Sigmoid colon (tissue), 6 donors: ENCODE measurements at regions not wholly inside any gene's neighbourhood (a gene's known extent, or its start where the extent isn't known, plus 50 kb on each side); places are given as distances from the start of the nearest gene placed in this dataset.

ENCODE experiments used
- DNase-seq: peaks from one replicate; pipeline ENCODE4 v3.0.0-alpha.2; 2019
- H3K27ac ChIP-seq, 4 donors: fragments of 200-600 bp; sonication (generic); one replicate each; pipeline ENCODE4 v1.5.1; 2016 to 2019; ENCODE audit warnings: mild to moderate bottlenecking in 1 of 4
- H3K27me3 ChIP-seq, 3 donors: fragments of 200-600 bp; sonication (generic); one replicate each; pipeline ENCODE4 v1.5.1; 2019; ENCODE audit warnings: mild to moderate bottlenecking in 1 of 3
- H3K36me3 ChIP-seq, 4 donors: fragments of 200-600 bp; sonication (generic); one replicate each; pipeline ENCODE4 v1.5.1; 2016 to 2019
- H3K4me1 ChIP-seq, 4 donors: fragments of 200-600 bp; sonication (generic); one replicate each; pipeline ENCODE4 v1.5.1; 2017 to 2019
- H3K4me3 ChIP-seq, 4 donors: fragments of 200-600 bp; sonication (generic); one replicate each; pipeline ENCODE4 v1.5.1; 2017 to 2019; ENCODE audit warnings: mild to moderate bottlenecking in 2 of 4, moderate library complexity in 1 of 4
- H3K9me3 ChIP-seq, 4 donors: fragments of 200-600 bp in 3 of 4; sonication (generic) in 3 of 4; one replicate each; pipeline versions ENCODE4 v1.5.1 to v1.6.1; 2013 to 2019
- CTCF ChIP-seq, 4 experiments: fragments of 450-650 bp in 3 of 4; fragments of 200-600 bp in 1 of 4; IDR thresholded peaks; one replicate each; pipeline ENCODE4 v1.5.1; 2016 to 2019; ENCODE audit warnings: antibody characterized with exemption in 4 of 4, mild to moderate bottlenecking in 3 of 4, moderate library complexity in 2 of 4
- EP300 ChIP-seq, 4 donors: sonication (generic); formaldehyde crosslinking; IDR thresholded peaks; one replicate each; pipeline ENCODE4 v1.6.1; 2017; ENCODE audit warnings: antibody characterized with exemption in 4 of 4
- POLR2A ChIP-seq, 2 donors: fragments of 450-650 bp; IDR thresholded peaks; one replicate each; pipeline ENCODE4 v1.6.1; 2016; ENCODE audit warnings: antibody characterized with exemption in 2 of 2, mild to moderate bottlenecking in 2 of 2, moderate library complexity in 2 of 2
- POLR2AphosphoS5 ChIP-seq, 4 donors: sonication (generic); formaldehyde crosslinking; IDR thresholded peaks; one replicate each; pipeline ENCODE4 v1.6.1; 2017; ENCODE audit warnings: antibody characterized with exemption in 4 of 4
- WGBS, 2 donors: extraction: QIAGEN DNeasy Blood & Tissue Kit; methylation state at CpG; one replicate each; pipeline ENCODE4 v1.1.7; 2013; 5-methylcytosine and 5-hydroxymethylcytosine counted together
- intact Hi-C: fragments of 100-400 bp; cut with DNase I; formaldehyde crosslinking; loops from one replicate; pipeline ENCODE4 v1.15.1; 2023
- donor health status: healthy with polysubstance abuse.
- donor health status: healthy.

GRCh38 chr20:19812696-19813095 lies 54.6 kb downstream of the RIN2 start:
- 75 to 92% methylated on average over 1 of the region's 1 CpG for WGBS, 2 donors

GRCh38 chr20:19813846-19814640 lies 56.0 kb downstream of the RIN2 start:
- no peaks in the 10 kb centered on the region for H3K9me3 ChIP-seq
- H3K4me3 ChIP-seq, result no peak overlapping the region
- H3K36me3 ChIP-seq, result peaks cover 0 to 10% (median 0%) of the 10 kb centered on the region in 4 donors
- no peaks in the 10 kb centered on the region for H3K27me3 ChIP-seq
- intact Hi-C loops, result no loop called here
- H3K27ac ChIP-seq, result peak overlapping the region in 3 of 4 donors; percentile 17 to 52 (median 27)
- WGBS, 2 donors, result 77 to 80% methylated on average over 9 of the region's 9 CpGs
- TF ChIP-seq EP300 (IDR thresholded peaks at IDR 0.05), result no peak
- TF ChIP-seq POLR2AphosphoS5 (IDR thresholded peaks at IDR 0.05), result peak in 2 of 4 donors; percentile 9 to 18
- TF ChIP-seq CTCF (IDR thresholded peaks at IDR 0.05), result no peak
- peak; percentile 35 for DNase-seq
- H3K4me1 ChIP-seq, result peaks cover 0 to 21% (median 6%) of the 10 kb centered on the region in 4 donors

More at GRCh38 chr20:19812696-19813095, 54.6 kb downstream of the RIN2 start:
- Histone ChIP-seq H3K27ac (no peak overlapping the region), H3K27me3 (no peaks in the 10 kb centered on the region), H3K36me3 (peaks cover 0 to 10% (median 0%) of the 10 kb centered on the region in 4 donors), H3K4me3 (no peak overlapping the region), H3K9me3 (no peaks in the 10 kb centered on the region), H3K4me1 (peaks cover 0 to 25% (median 9%) of the 10 kb centered on the region in 4 donors)
- no peak for TF ChIP-seq EP300 (IDR thresholded peaks at IDR 0.05)
- TF ChIP-seq CTCF (IDR thresholded peaks at IDR 0.05), result no peak
- TF ChIP-seq POLR2A (IDR thresholded peaks at IDR 0.05), result no peak
- TF ChIP-seq POLR2AphosphoS5 (IDR thresholded peaks at IDR 0.05), result no peak
- DNase-seq, result no peak
- intact Hi-C loops, result no loop called here

GRCh38 chr20:19815553-19815991 lies 57.5 kb downstream of the RIN2 start:
- DNase-seq, result peak; percentile 57
- intact Hi-C loops, result no loop called here
- peak in 2 of 4 donors; percentile 6 to 58 for TF ChIP-seq POLR2AphosphoS5 (IDR thresholded peaks at IDR 0.05)
- no peak for TF ChIP-seq POLR2A (IDR thresholded peaks at IDR 0.05)
- no peak for TF ChIP-seq CTCF (IDR thresholded peaks at IDR 0.05)
- no peak for TF ChIP-seq EP300 (IDR thresholded peaks at IDR 0.05)
- WGBS, 2 donors, result 38 to 74% methylated on average over 8 of the region's 8 CpGs
- no peaks in the 10 kb centered on the region for H3K27me3 ChIP-seq
- no peaks in the 10 kb centered on the region for H3K9me3 ChIP-seq
- no peak overlapping the region for H3K4me3 ChIP-seq
- no peaks in the 10 kb centered on the region for H3K36me3 ChIP-seq
- H3K27ac ChIP-seq, result peak overlapping the region in 2 of 4 donors; percentile 23 to 34
- H3K4me1 ChIP-seq, result peaks cover 0 to 21% (median 6%) of the 10 kb centered on the region in 4 donors

GRCh38 chr20:19816386-19816785 lies 58.3 kb downstream of the RIN2 start:
- TF ChIP-seq EP300 (IDR thresholded peaks at IDR 0.05) (no peak), CTCF (IDR thresholded peaks at IDR 0.05) (no peak), POLR2A (IDR thresholded peaks at IDR 0.05) (no peak), POLR2AphosphoS5 (IDR thresholded peaks at IDR 0.05) (no peak)
- 70 to 83% methylated on average over 4 of the region's 4 CpGs for WGBS, 2 donors
- intact Hi-C loops, result no loop called here
- no peak for DNase-seq
- Histone ChIP-seq H3K4me1 (peaks cover 0 to 21% (median 6%) of the 10 kb centered on the region in 4 donors), H3K4me3 (no peak overlapping the region), H3K27ac (peak overlapping the region in 2 of 4 donors; percentile 23 to 34), H3K36me3 (no peaks in the 10 kb centered on the region), H3K27me3 (no peaks in the 10 kb centered on the region), H3K9me3 (no peaks in the 10 kb centered on the region)
